Posterior cingulate gyrus (tissue), 11 donors: ENCODE measurements at regions not wholly inside any gene's neighbourhood (a gene's known extent, or its start where the extent isn't known, plus 50 kb on each side); places are given as distances from the start of the nearest gene placed in this dataset.

Source experiments
- DNase-seq, 10 donors: peaks; one replicate each; pipeline versions ENCODE4 v3.0.0 to v3.0.0-alpha.2; 2020 to 2021; ENCODE audit warnings: mixed read lengths in 3 of 10
- intact Hi-C: fragments of 100-400 bp; cut with DNase I; formaldehyde crosslinking; loops from one replicate; pipeline ENCODE4 v1.15.1; 2023

DNA sequence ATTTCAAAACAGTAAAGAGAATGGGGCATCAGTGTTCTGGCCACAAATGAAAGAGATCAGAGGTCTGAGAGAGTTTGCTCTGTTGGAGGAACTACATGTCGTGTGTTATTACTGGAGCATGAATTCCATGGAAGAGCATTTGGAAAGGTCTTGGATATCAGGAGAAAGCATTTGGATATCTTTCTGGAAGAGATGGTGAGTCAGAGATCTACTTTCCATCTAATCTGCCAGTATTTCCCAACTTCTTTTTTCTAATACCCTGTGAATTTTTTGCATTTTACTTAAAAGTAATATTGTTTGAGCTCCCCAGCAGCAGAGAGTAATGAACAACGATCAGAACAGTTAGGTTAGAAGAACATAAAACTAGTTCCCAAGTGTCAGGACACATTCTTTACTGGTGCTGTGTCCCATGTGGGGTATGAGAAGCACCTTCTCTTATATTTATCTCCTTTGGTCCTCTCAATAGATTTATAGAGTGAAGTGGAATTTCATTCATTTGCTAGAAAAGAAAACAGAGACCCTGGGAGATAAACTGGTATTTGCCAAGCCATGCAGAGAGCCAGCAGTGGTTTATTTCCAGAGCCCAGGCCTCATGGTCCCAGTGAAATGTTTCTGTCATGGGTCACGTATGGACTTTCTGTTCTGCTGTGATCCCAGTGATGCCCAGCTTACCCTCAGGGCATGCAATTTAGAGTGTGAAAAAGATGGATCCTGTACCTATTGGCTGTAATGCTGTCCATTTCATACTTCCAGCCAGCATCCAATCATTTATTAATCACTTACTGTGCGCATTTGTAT is 130.8 kb upstream of the NT5C1B start:
- no peak for DNase-seq
- intact Hi-C loops, result no loop called here

- intact Hi-C loops, result no loop called here
- DNase-seq, result no peak
Measured at GRCh38 chr2:18708203-18708715, 118.9 kb upstream of the NT5C1B start.

- intact Hi-C loops, result no loop called here
- DNase-seq, result no peak
Measured at GRCh38 chr2:18706001-18706400, 116.6 kb upstream of the NT5C1B start.

- no peak for DNase-seq
- intact Hi-C loops, result no loop called here
Measured at GRCh38 chr2:18704276-18704675, 114.9 kb upstream of the NT5C1B start.

DNA sequence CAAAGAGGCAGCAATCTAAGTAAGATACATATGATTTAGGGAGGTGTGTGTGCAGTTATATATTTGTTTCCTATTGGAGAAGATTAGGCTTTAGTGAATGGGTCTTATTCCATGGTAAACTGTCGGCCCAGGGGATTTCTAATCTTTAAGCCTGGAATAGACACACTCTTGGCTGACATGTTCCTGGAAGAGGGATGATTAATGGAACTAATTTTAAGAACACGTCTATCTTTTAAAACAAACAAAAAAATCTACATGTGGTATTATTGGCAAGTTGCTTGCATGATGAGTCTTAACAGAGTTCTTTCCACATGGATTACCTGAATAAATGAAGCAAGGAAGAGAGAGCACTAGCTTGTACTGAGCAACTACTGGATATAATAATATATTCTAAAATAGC is 114.2 kb upstream of the NT5C1B start:
- intact Hi-C loops, result no loop called here
- no peak for DNase-seq

GRCh38 chr2:18701981-18702380 is 112.6 kb upstream of the NT5C1B start:
- intact Hi-C loops, result no loop called here
- DNase-seq, result no peak

GRCh38 chr2:18701546-18701945 is 112.2 kb upstream of the NT5C1B start:
- intact Hi-C loops, result no loop called here
- DNase-seq, result no peak

GRCh38 chr2:18690342-18690741 is 101.0 kb upstream of the NT5C1B start:
- intact Hi-C loops, result no loop called here
- no peak for DNase-seq

DNA sequence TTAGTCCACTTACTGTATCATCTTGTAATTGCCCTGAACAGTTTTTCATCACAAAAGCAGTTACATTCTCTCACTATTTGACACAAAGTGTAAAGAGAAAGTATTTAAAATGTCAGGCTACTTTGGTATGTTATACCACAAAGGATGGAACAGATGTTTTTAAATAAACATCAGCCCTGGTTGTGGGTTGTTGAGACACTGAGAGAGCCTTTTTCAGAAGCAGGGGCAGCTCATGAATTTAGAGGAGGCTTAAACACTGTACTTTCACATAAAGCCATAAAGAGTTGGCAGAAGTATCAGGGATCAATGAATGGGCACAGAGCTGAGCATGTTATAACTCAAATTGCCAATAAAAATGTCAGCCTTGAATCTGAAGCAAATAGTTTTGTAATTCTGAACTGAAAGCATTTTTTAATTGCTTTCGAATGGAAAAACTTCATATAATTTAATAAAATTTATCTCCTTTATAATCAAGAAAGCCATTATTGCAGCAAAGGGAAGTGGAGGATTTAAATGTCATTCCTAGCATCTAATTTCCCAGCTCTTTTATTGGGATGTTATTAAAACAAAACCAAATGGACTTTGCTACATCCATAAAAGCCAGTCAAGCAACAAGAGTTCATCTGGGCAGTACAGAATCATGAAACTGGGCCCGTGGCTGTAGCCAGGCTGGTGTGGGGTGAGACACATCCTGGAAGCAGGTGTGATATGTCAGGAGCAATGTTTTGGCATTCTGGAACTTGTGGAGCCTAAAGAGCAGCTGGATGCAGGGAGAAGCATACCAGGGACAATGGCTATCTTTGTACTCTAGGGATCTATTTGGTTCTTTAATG is 95.1 kb upstream of the NT5C1B start:
- intact Hi-C loops, result no loop called here
- DNase-seq, result no peak

GRCh38 chr2:18682681-18683080 is 93.3 kb upstream of the NT5C1B start:
- intact Hi-C loops, result no loop called here
- DNase-seq, result no peak

- intact Hi-C loops, result no loop called here
- no peak for DNase-seq
Measured at GRCh38 chr2:18677280-18677679, 87.9 kb upstream of the NT5C1B start.

DNA sequence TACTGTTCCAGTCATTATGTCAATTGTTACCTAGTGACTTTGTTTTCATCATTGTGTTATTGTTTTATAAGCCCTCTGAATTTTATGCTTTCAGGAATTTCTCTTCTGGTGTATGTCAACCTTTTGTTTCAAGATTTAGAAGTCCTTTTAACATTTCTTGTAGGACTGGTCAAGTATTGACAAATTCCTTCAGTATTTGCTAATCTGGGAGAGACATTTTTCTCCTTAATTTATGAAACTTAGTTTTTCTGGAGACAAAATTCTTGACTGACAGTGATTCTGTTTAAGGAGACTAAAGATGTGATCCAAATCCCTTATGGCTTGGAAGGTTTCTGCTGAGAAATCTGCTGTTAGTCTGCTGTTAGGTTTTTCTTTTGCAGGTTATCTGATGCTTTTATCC is 84.9 kb upstream of the NT5C1B start:
- intact Hi-C loops, result no loop called here
- DNase-seq, result no peak

GRCh38 chr2:18671363-18671762 is 82.0 kb upstream of the NT5C1B start:
- intact Hi-C loops, result no loop called here
- no peak for DNase-seq

- intact Hi-C loops, result no loop called here
- DNase-seq, result no peak
Measured at GRCh38 chr2:18668221-18668620, 78.9 kb upstream of the NT5C1B start.

- intact Hi-C loops, result no loop called here
- no peak for DNase-seq
Measured at GRCh38 chr2:18664421-18664820, 75.1 kb upstream of the NT5C1B start.

DNA sequence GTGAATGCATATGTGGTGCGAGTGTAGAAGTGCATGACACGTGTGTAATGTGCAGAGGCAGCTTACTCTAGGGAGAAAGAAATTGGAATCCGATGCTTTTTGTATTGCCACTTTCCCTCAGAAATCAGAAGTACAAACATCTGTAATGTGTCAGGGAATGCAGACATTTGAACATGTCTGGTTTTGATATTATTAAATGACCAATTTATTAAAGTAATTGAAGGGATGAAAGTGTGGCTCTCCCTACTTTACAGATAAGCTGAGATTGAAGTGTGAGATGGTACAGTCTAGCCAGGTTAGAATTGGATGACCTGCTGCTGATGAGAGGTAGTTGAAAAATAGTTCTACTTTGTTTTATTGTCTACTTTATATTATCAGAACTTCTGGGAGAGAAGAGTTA is 74.5 kb upstream of the NT5C1B start:
- no peak for DNase-seq
- intact Hi-C loops, result no loop called here

DNA sequence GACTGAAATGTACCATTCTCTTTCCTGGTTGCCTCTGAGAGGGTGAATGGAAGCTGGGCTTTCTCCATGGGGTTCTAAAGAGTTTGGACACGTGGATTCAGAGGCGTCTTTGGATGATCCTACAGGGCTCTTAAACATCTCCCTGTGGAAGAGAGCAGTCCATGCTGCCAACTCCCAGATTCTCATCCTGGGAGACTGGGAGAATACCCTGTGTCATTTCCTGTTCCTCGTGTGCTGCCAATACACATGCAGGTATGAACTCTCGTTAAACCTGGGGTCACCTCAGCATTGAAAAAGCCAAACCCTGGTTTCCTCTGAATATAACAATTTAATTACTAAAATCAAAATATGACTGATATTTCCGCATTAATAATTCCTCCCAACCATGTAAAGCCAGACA is 73.3 kb upstream of the NT5C1B start:
- no peak for DNase-seq
- intact Hi-C loops, result no loop called here

- DNase-seq, result no peak
- intact Hi-C loops, result no loop called here
Measured at GRCh38 chr2:18659915-18660314, 70.5 kb upstream of the NT5C1B start.

GRCh38 chr2:18656048-18656447 is 66.7 kb upstream of the NT5C1B start:
- no peak for DNase-seq
- intact Hi-C loops, result no loop called here

GRCh38 chr2:18651842-18652774 is 62.7 kb upstream of the NT5C1B start:
- intact Hi-C loops, result no loop called here
- no peak for DNase-seq

GRCh38 chr2:18650221-18650620 is 60.9 kb upstream of the NT5C1B start:
- intact Hi-C loops, result no loop called here
- no peak for DNase-seq
